ENCODE measurements at regions not wholly inside any gene's neighbourhood (a gene's known extent, or its start where the extent isn't known, plus 50 kb on each side); places are given as distances from the start of the nearest gene placed in this dataset.

GRCh38 chr5:45060724-45061123 lies 252.0 kb downstream of the MRPS30 start:
- Histone ChIP-seq H3K27ac (no peak overlapping the region), H3K27me3 (replicated peaks; ENCODE audit: insufficient read depth) (no peaks in the 10 kb centered on the region), H3K9me3 (no peaks in the 10 kb centered on the region), H3K4me3 (no peak overlapping the region), H3K36me3 (no peaks in the 10 kb centered on the region), H3K4me1 (replicated peaks) (no peaks in the 10 kb centered on the region)
- TF ChIP-seq POLR2A (IDR thresholded peaks at IDR 0.05) (no peak), CTCF (IDR thresholded peaks at IDR 0.05) (no peak), POLR2AphosphoS5 (IDR thresholded peaks at IDR 0.05) (no peak)
- intact Hi-C loops (cut with DNase I), result no loop called here
- 49% methylated on average over 2 of the region's 2 CpGs for WGBS
- DNase-seq (ENCODE audit: low spot score), result no peak

- H3K36me3 ChIP-seq, result no peaks in the 10 kb centered on the region
- no peaks in the 10 kb centered on the region for H3K27me3 ChIP-seq (replicated peaks; ENCODE audit: insufficient read depth)
- TF ChIP-seq POLR2AphosphoS5 (IDR thresholded peaks at IDR 0.05) (no peak), POLR2A (IDR thresholded peaks at IDR 0.05) (no peak), CTCF (IDR thresholded peaks at IDR 0.05) (no peak)
- no peak overlapping the region for H3K4me3 ChIP-seq
- H3K9me3 ChIP-seq, result no peaks in the 10 kb centered on the region
- intact Hi-C loops (cut with DNase I), result no loop called here
- H3K4me1 ChIP-seq (replicated peaks), result no peaks in the 10 kb centered on the region
- no peak for DNase-seq (ENCODE audit: low spot score)
- no peak overlapping the region for H3K27ac ChIP-seq
These were observed 253.3 kb downstream of the MRPS30 start for GRCh38 chr5:45062044-45062443.

GRCh38 chr5:45081082-45081481 lies 272.3 kb downstream of the MRPS30 start:
- H3K9me3 ChIP-seq, result no peaks in the 10 kb centered on the region
- no peak overlapping the region for H3K27ac ChIP-seq
- H3K4me3 ChIP-seq, result no peak overlapping the region
- H3K4me1 ChIP-seq (replicated peaks), result no peaks in the 10 kb centered on the region
- 82% methylated on average over 2 of the region's 2 CpGs for WGBS
- TF ChIP-seq CTCF (IDR thresholded peaks at IDR 0.05) (no peak), POLR2AphosphoS5 (IDR thresholded peaks at IDR 0.05) (no peak), POLR2A (IDR thresholded peaks at IDR 0.05) (no peak)
- no peaks in the 10 kb centered on the region for H3K36me3 ChIP-seq
- no peaks in the 10 kb centered on the region for H3K27me3 ChIP-seq (replicated peaks; ENCODE audit: insufficient read depth)
- DNase-seq (ENCODE audit: low spot score), result no peak
- intact Hi-C loops (cut with DNase I), result no loop called here

- TF ChIP-seq POLR2AphosphoS5 (IDR thresholded peaks at IDR 0.05) (no peak), POLR2A (IDR thresholded peaks at IDR 0.05) (no peak), CTCF (IDR thresholded peaks at IDR 0.05) (no peak)
- intact Hi-C loops (cut with DNase I), result no loop called here
- no peaks in the 10 kb centered on the region for H3K9me3 ChIP-seq
- H3K36me3 ChIP-seq, result no peaks in the 10 kb centered on the region
- no peaks in the 10 kb centered on the region for H3K4me1 ChIP-seq (replicated peaks)
- WGBS, result 97% methylated on average over 1 of the region's 1 CpG
- no peaks in the 10 kb centered on the region for H3K27me3 ChIP-seq (replicated peaks; ENCODE audit: insufficient read depth)
- H3K4me3 ChIP-seq, result no peak overlapping the region
- DNase-seq (ENCODE audit: low spot score), result no peak
- no peak overlapping the region for H3K27ac ChIP-seq
These were observed 281.1 kb downstream of the MRPS30 start for GRCh38 chr5:45089870-45090269.

GRCh38 chr5:45093377-45093776 lies 284.6 kb downstream of the MRPS30 start:
- Histone ChIP-seq H3K27ac (no peak overlapping the region), H3K36me3 (no peaks in the 10 kb centered on the region), H3K9me3 (no peaks in the 10 kb centered on the region), H3K27me3 (replicated peaks; ENCODE audit: insufficient read depth) (no peaks in the 10 kb centered on the region), H3K4me3 (no peak overlapping the region), H3K4me1 (replicated peaks) (no peaks in the 10 kb centered on the region)
- TF ChIP-seq CTCF (IDR thresholded peaks at IDR 0.05), result no peak
- no peak for TF ChIP-seq POLR2AphosphoS5 (IDR thresholded peaks at IDR 0.05)
- TF ChIP-seq POLR2A (IDR thresholded peaks at IDR 0.05), result no peak
- no peak for DNase-seq (ENCODE audit: low spot score)
- WGBS, result 70% methylated on average over 1 of the region's 1 CpG
- intact Hi-C loops (cut with DNase I), result no loop called here

Measured in prostate gland (tissue), 2 donors.